HG02623 (cell line): ENCODE measurements at regions not wholly inside any gene's neighbourhood (a gene's known extent, or its start where the extent isn't known, plus 50 kb on each side); places are given as distances from the start of the nearest gene placed in this dataset.
"Not testable (repeated sequence)": the region's sequence is repeated elsewhere in the genome, so short reads cannot be mapped to it uniquely, and the experiment has no call there.

Experiments
- ATAC-seq: cut with Tn5 transposase; IDR thresholded peaks from one replicate; pipeline ENCODE4 v1.9.1; 2021; ENCODE audit warnings: moderate library complexity; ENCODE audit not compliant: unreplicated experiment

- no peak for ATAC-seq
Observed at GRCh38 chr5:130365956-130366355, 461.7 kb downstream of the CHSY3 start.

DNA sequence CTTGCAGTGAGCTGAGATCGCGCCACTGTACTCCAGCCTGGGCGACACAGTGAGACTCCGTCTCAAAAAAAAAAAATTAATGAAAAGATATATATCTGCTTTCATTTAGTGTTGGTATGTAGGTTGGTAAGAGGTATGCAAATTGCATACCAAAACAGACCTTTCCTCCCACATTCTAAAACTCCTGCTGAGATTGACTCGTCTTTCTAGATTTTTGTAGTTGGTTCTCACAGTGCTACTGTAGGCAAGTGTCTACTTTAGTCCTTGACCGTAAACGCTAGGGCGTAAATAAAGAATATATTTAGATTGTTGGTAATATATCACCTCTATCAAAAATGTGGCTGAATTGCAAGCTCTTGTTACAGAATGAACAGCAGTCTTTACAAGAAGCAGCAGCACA, 445.9 kb downstream of the CHSY3 start:
- ATAC-seq: no peak

- no peak for ATAC-seq
Observed at GRCh38 chr5:130337179-130337888, 433.1 kb downstream of the CHSY3 start.

DNA sequence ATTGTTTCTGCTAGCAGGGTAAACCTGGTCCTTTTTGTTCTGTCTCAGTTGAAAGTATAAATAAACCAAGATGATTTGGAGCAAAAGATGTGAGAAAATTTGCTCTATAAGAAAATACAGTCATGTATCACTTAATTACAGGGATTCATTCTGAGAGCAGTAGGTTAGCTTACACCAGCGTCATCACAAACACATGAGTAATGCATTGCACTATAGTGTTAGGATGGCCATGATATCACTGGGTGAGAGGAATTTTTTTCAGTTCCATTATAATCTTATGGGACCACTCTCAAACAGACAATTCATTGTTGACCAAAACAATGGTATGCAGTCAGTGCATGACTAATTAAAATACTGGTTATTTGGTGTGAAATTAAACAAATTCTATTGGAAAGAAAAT, 430.9 kb downstream of the CHSY3 start:
- no peak for ATAC-seq

DNA sequence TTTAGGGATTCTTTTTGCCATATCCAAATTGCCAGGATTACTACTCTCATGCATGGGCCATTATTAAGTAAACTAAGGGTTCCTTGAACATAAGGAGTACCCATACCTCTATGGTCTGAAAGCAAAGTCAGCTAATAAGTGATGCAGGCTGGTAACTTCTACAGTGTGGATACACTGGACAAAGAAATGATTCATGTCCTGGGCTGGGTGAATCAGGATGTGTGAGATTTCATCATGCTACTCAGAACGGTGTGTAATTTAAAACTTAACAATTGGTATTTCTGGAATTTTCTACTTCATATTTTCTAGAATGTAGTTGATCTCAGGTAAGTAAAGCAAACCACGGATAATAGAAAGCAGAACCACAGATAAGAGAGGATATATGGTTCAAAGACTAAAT, 428.8 kb downstream of the CHSY3 start:
- ATAC-seq: no peak

DNA sequence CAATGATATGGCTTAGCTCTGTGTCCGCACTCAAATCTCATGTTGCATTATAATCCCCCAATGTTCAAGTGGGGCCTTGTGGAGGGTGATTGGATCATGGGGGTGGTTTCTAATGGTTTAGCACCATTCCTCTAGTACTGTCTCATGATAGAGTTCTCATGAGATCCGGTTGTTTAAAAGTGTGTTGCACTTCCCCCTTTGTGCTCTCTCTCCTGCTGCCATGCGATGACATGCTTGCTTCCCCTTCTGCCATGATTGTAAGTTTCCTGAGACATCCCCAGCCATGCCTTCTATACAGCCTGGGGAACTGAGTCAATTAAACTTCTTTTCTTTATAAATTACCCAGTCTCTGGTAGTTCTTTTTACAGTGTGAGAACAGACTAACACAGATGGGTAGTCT, 427.1 kb downstream of the CHSY3 start:
- ATAC-seq: no peak

- no peak for ATAC-seq
Observed at GRCh38 chr5:130324953-130325671, 420.8 kb downstream of the CHSY3 start.

DNA sequence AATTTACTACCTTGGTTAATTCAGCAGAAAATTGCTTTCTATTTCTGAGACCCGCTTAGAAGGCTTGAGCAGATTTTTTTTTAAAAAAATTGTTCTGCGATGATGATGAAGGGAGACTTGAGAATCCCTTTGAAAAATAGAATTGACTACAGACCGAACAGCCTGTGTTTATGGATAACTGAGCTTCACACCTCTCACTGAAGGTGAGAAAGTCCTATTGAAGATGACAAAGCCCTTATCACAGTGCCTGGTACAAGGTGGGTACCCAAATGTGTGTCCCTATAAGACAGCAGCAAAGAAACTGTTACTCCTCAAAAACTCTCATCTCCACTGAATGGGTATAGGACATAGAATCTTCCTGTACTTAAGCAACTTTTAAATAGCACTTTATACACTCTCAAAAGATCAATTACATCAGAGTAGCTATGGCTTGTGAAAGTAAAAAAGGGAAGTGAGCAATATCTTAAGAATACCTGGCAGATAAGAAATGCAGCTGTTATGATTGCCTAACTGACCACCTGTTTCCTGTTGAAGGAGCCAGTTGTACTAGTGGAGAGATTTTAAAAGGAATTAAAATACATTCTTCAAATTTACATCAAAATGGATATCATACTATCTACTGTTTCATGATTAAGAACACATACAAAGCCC, 419.7 kb downstream of the CHSY3 start:
- peak; percentile 100 for ATAC-seq

DNA sequence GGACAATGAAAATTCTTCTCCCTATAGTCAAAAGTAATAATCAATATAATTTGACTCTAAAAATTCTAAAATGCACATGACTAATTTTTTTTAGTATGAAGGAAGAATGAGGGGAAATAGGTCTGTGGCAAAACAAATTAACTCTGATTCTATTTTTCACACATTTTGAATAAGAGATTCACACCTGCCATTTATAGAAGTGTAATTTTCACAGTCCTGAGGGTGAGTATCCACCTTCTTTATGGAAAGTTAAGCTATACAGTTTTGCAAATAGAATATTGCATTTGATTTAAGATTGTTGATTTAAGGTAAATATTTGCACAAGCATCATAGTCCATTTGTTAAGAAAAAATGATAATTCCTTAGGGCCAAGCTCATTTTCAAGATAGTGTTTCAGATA, 417.7 kb downstream of the CHSY3 start:
- ATAC-seq: no peak

DNA sequence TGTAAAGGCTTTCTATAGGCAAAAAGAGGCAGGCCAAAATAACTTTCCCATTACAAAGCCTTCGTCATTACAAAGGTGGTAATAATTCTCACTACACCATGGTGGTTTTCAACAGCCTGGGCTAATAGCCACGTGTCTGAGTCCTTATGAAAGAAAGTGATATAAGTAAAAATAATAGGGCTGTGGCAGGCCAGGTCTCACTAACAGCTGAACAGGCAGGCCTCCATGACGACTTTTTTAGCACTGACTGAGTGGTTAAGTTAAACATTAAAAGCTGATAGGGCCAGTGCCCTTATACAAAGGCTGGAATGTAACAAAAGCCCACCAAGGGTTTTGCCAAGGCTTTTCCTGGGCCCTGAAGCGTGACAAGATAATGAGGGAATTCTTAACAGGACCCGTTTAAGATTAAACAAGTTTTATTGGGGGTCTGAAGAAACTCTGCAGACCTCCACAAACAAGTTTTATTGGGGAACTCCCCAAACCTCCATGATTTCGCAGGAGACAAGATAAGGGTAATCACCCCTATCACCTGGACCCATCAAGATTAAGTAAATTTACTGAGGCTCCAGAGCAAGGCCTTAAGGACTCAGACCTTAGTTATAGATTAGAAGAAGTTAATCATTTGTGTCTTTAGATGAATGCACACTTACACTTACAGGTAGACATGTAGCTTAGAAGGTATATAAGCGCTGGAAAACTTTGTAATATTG, 412.9 kb downstream of the CHSY3 start:
- peak; percentile 63 for ATAC-seq

GRCh38 chr5:130295235-130295634, 391.0 kb downstream of the CHSY3 start:
- ATAC-seq: no peak

- ATAC-seq: not testable (repeated sequence)
Observed at GRCh38 chr5:130294798-130295197, 390.5 kb downstream of the CHSY3 start.

- no peak for ATAC-seq
Observed at GRCh38 chr5:130290219-130290618, 386.0 kb downstream of the CHSY3 start.

GRCh38 chr5:130289132-130290088, 385.1 kb downstream of the CHSY3 start:
- ATAC-seq: no peak

DNA sequence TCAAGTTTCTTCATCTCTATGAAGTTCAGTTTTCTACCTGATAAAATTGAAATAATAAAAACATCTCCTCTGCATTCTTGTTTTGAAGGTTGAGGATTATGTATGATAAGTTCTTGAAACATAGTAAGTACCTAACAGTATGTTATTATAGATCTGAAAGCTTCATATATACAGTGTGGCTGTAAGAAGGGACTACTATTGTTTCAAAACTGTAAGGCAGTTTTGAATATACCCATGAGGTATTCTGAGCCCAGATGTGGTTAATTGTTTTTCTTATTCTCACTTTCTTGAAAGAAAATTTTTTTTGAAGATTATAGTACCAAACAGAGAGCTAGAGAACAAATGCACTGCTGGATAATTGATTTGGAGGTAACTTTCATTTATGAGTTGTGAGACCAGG, 383.2 kb downstream of the CHSY3 start:
- no peak for ATAC-seq

DNA sequence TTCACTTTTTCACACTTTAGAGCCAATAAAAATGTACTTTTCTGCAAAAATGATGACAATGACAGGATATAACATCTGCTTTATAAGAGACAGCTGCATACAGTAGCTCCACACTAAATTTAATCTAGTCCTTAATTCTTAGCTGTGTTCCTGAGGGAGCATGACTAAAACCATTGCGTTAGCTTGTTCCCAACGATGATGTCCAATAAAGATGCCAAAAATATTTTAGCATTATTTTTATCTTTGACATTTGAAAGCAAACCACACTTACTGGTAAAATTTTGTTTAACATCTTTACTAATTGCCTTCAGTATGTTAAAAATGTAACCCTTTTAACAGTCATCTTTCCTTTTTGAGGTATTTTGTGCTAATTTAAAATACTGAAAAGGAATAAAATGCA, 382.7 kb downstream of the CHSY3 start:
- no peak for ATAC-seq

DNA sequence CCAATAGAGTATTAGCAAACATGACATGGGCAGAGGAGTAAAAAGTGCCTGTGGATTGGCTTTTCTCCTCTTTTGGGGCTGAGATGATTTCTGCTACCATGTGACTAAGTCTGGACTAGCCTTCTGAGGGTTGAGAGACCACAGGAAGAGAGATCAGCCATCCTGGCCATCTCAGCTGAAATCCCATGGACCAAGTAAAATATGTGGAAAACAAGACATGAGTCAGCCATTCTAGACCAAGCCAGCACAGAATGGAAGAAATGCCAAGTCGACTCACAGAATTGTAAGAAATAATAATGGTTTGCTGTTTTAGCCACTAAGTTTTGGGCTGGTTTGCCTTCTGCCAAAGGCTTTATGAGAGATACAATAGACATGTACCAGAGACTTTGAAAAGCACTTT, 377.8 kb downstream of the CHSY3 start:
- ATAC-seq: no peak

DNA sequence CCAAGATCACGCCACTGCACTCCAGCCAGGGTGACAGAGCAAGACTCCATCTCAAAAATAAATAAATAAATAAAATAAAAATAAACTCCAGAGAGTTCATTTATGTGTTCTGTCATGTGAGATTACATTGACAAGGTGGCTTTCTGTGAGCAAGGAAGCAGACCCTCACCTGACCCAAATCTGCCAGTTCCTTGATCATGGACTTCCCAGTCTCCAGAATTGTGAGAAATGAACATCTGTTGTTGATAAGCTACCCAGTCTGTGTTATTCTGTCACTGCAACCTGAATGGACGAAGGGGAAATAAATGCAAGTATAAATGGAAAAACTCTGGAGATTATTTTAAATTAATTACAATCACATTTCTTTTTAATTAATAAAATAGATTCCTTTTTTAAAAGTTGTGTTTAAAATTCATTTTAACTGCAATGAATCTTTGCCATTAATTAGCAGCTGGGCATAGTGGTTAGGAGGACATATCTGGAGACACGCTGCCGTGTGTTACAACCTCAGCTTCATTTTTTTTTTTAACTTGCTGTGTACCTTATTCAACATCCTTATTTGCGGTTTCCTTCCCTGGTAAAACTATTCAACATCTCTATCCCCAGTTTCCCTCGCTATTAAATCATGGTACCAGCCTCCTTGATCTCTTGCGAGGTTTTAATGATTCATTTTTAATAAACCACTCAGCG, 376.4 kb downstream of the CHSY3 start:
- no peak for ATAC-seq

GRCh38 chr5:130279386-130279785, 375.1 kb downstream of the CHSY3 start:
- ATAC-seq: no peak

GRCh38 chr5:130278136-130278535, 373.9 kb downstream of the CHSY3 start:
- ATAC-seq: no peak
